Endodermal cell (in vitro differentiated cells): ENCODE measurements at regions not wholly inside any gene's neighbourhood (a gene's known extent, or its start where the extent isn't known, plus 50 kb on each side); places are given as distances from the start of the nearest gene placed in this dataset.
A peak's percentile ranks its signal among the peaks of the same experiment; 100 is the strongest.

Experiments
- DNase-seq: peaks from one replicate; pipeline ENCODE4 v3.0.0-alpha.2; 2017
- H3K27ac ChIP-seq: 2 replicates; pipeline ENCODE4 v1.5.1; 2013; ENCODE audit warnings: mild to moderate bottlenecking, low read depth, low read length, moderate library complexity
- H3K27me3 ChIP-seq: 2 replicates; pipeline ENCODE4 v1.6.1; 2013; ENCODE audit warnings: mild to moderate bottlenecking, low read length, moderate library complexity; ENCODE audit not compliant: insufficient read depth, control insufficient read depth, poor library complexity, severe bottlenecking
- H3K36me3 ChIP-seq: 2 replicates; pipeline ENCODE4 v1.7.0; 2013; ENCODE audit warnings: mild to moderate bottlenecking, low read length, moderate library complexity; ENCODE audit not compliant: control insufficient read depth, insufficient read depth
- H3K4me1 ChIP-seq: one replicate; pipeline ENCODE4 v1.7.0; 2013; ENCODE audit warnings: low read length; ENCODE audit not compliant: control insufficient read depth, insufficient read depth
- H3K4me3 ChIP-seq: 2 replicates; pipeline ENCODE4 v1.5.1; 2013; ENCODE audit warnings: mild to moderate bottlenecking, low read length, moderate library complexity
- H3K9ac ChIP-seq: 2 replicates; pipeline ENCODE4 v1.6.1; 2013; ENCODE audit warnings: mild to moderate bottlenecking, low read length, moderate library complexity; ENCODE audit not compliant: poor library complexity, severe bottlenecking; ENCODE audit errors: extremely low read depth
- H3K9me3 ChIP-seq: 2 replicates; pipeline ENCODE4 v1.6.1; 2013; ENCODE audit warnings: mild to moderate bottlenecking, low read length, moderate library complexity; ENCODE audit not compliant: control insufficient read depth
- H3K27ac Mint-ChIP-seq: 2 replicates; pipeline ENCODE4 v1.8.0; 2020; ENCODE audit warnings: mixed read lengths
- H3K27me3 Mint-ChIP-seq: 2 replicates; pipeline ENCODE4 v1.8.0; 2021; ENCODE audit warnings: mild to moderate bottlenecking, mixed read lengths; ENCODE audit not compliant: insufficient read depth
- H3K36me3 Mint-ChIP-seq: 2 replicates; pipeline ENCODE4 v1.8.0; 2020; ENCODE audit warnings: low read depth, mixed read lengths
- H3K4me1 Mint-ChIP-seq: 2 replicates; pipeline ENCODE4 v1.8.0; 2020; ENCODE audit warnings: mixed read lengths
- H3K4me3 Mint-ChIP-seq: 2 replicates; pipeline ENCODE4 v1.8.0; 2020; ENCODE audit warnings: mild to moderate bottlenecking, moderate library complexity, mixed read lengths
- H3K9me3 Mint-ChIP-seq: 2 replicates; pipeline ENCODE4 v1.8.0; 2020; ENCODE audit warnings: mild to moderate bottlenecking, mixed read lengths
- WGBS, 2 experiments: methylation state at CpG; one replicate each; pipeline versions ENCODE4 v1.1.5 to v1.1.7; 2013; ENCODE audit warnings: missing lambda C conversion rate in 2 of 2, mixed read lengths in 1 of 2; ENCODE audit not compliant: insufficient coverage in 1 of 2, insufficient read length in 1 of 2; 5-methylcytosine and 5-hydroxymethylcytosine counted together
- TF ChIP-seq, protein P1 (sequence below): fragments of 200-600 bp; sonication (generic); conservative IDR thresholded peaks from 2 replicates; pipeline ENCODE4 v1.5.0; 2021; ENCODE audit warnings: antibody characterized with exemption, mild to moderate bottlenecking

DNA sequence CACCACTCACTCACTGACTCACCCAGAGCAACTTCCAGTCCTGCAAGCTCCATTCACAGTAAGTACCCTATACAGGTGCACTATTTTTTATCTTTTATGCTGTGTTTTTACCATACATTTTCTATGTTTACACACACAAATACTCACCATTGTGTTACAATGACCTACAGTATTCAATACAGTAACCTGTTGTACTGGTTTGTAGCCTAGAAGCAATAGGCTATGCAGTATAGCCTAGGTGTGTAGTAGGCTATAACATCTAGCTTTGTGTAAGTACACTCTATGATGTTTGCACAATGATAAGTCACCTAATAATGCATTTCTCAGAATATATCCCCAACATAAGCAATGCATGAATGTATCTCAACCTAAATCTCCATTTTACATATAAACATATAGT is 541.1 kb downstream of the NR2F1-AS1 start:
- Histone ChIP-seq H3K27me3 (peaks cover 20% of the 10 kb centered on the region), H3K9ac (no peak overlapping the region), H3K9me3 (no peaks in the 10 kb centered on the region), H3K4me1 (peaks cover 2% of the 10 kb centered on the region), H3K36me3 (no peaks in the 10 kb centered on the region), H3K27ac (no peak overlapping the region), H3K4me3 (no peak overlapping the region)
- no peak for DNase-seq
- TF ChIP-seq, protein P1, sequence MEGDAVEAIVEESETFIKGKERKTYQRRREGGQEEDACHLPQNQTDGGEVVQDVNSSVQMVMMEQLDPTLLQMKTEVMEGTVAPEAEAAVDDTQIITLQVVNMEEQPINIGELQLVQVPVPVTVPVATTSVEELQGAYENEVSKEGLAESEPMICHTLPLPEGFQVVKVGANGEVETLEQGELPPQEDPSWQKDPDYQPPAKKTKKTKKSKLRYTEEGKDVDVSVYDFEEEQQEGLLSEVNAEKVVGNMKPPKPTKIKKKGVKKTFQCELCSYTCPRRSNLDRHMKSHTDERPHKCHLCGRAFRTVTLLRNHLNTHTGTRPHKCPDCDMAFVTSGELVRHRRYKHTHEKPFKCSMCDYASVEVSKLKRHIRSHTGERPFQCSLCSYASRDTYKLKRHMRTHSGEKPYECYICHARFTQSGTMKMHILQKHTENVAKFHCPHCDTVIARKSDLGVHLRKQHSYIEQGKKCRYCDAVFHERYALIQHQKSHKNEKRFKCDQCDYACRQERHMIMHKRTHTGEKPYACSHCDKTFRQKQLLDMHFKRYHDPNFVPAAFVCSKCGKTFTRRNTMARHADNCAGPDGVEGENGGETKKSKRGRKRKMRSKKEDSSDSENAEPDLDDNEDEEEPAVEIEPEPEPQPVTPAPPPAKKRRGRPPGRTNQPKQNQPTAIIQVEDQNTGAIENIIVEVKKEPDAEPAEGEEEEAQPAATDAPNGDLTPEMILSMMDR, result no peak
- H3K4me3 Mint-ChIP-seq, result no peak overlapping the region
- no peaks in the 10 kb centered on the region for H3K9me3 Mint-ChIP-seq
- H3K27ac Mint-ChIP-seq, result no peak overlapping the region
- H3K27me3 Mint-ChIP-seq, result peaks cover 6% of the 10 kb centered on the region
- peaks cover 2% of the 10 kb centered on the region for H3K4me1 Mint-ChIP-seq
- H3K36me3 Mint-ChIP-seq, result no peaks in the 10 kb centered on the region

DNA sequence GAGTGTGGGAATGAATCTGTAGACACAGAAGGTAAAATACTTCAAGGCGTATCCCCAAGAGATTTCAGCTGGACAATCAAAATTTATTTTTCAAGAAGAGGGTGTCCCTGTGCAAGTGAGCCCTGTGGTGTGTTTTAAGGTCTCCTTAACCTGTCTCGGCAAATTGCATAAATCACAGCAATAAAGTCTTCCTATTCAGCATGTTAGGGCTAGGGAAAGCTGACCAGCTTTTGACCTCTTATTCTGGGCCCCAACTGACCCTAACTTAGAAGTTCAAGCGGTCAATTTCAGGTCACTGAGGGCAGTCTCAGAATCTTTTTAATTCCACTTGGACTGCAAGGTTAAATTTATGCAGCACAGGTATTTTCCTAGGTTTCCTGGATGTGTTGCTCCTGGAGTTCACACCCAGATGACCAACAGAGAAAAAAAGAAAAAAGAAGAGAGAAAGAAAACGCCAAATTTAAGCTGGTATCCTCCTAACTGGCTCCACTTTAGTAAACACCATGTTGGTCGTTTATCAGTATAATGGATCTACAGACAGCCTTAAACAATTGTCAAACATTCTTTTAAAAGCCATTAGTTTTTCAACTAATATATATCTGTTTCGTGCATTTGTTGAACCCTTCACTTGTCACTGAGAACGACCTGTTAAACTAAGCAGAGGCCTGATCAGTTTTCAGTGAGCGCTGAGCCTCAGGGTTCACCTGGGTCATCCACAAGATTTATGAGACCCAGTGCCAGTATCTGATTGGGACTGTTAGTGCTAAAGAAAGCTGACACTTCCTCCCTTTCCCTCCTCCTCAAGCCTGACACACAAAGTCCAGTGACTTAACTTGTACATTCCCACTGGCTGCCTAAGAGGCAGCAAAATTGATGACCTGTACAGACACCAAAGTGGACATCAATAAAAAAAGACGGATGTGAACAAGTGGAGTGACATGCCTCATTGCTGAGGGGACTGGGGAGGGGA is 546.1 kb downstream of the NR2F1-AS1 start:
- Mint-ChIP-seq H3K4me3 (no peak overlapping the region), H3K36me3 (no peaks in the 10 kb centered on the region), H3K27ac (no peak overlapping the region), H3K27me3 (peaks cover 2% of the 10 kb centered on the region), H3K9me3 (no peaks in the 10 kb centered on the region), H3K4me1 (peaks cover 2% of the 10 kb centered on the region)
- Histone ChIP-seq H3K4me3 (no peak overlapping the region), H3K9me3 (no peaks in the 10 kb centered on the region), H3K4me1 (no peaks in the 10 kb centered on the region), H3K36me3 (no peaks in the 10 kb centered on the region), H3K27me3 (no peaks in the 10 kb centered on the region), H3K9ac (no peak overlapping the region), H3K27ac (peak overlapping the region; percentile 32)
- no peak for DNase-seq
- TF ChIP-seq, protein P1, result no peak
- 86 to 90% methylated on average over 4 to 9 of the region's 9 CpGs for WGBS, 2 experiments

DNA sequence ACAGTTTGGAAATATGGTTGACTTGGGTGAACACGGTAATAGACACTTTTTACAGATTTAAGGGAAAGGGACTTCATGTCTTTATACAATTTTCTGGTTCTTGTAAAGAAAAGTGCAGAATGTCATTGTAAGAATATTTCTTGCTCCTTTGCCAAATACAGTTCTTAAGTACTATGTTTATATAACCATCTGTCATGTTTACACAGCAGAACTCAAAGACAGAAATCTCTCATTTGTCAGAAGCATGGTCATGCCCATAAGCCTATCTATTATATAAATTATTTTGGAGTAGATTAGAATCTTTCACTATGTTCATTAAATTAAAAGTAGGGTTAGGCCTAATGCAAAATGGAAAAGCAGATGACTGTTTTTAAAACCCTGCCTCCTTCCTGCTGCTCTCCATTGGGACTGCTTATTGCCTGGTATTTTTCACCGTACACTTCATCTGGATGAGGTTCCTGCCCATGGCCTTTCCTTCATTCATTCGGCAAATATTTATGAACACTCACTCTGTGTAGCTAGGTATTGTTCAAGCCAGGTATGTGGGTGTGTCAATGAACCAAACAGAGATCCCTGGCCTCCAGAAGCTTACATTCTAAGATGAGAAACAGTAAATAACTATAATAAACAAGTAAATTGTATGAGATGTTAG is 558.1 kb downstream of the NR2F1-AS1 start:
- Histone ChIP-seq H3K9ac (no peak overlapping the region), H3K36me3 (no peaks in the 10 kb centered on the region), H3K9me3 (no peaks in the 10 kb centered on the region), H3K4me1 (no peaks in the 10 kb centered on the region), H3K27ac (no peak overlapping the region), H3K4me3 (no peak overlapping the region), H3K27me3 (no peaks in the 10 kb centered on the region)
- DNase-seq, result no peak
- WGBS, 2 experiments, result 94 to 95% methylated on average over 2 to 3 of the region's 3 CpGs
- no peaks in the 10 kb centered on the region for H3K36me3 Mint-ChIP-seq
- peaks cover 4% of the 10 kb centered on the region for H3K27me3 Mint-ChIP-seq
- no peak overlapping the region for H3K4me3 Mint-ChIP-seq
- TF ChIP-seq, protein P1, result no peak
- H3K27ac Mint-ChIP-seq, result no peak overlapping the region
- no peaks in the 10 kb centered on the region for H3K9me3 Mint-ChIP-seq
- peaks cover 7% of the 10 kb centered on the region for H3K4me1 Mint-ChIP-seq
